Testis (tissue), 2 donors: ENCODE measurements at regions not wholly inside any gene's neighbourhood (a gene's known extent, or its start where the extent isn't known, plus 50 kb on each side); places are given as distances from the start of the nearest gene placed in this dataset.

Experiments used
- CTCF ChIP-seq, 3 experiments: fragments of 450-650 bp in 2 of 3; fragments of 200-600 bp in 1 of 3; sonication (generic) in 1 of 3; IDR thresholded peaks; one replicate each; pipeline ENCODE4 v1.5.1; 2016 to 2019; ENCODE audit warnings: antibody characterized with exemption in 3 of 3, mild to moderate bottlenecking in 2 of 3, moderate library complexity in 1 of 3
- POLR2A ChIP-seq: fragments of 450-650 bp; IDR thresholded peaks from one replicate; pipeline ENCODE4 v1.6.1; 2017; ENCODE audit warnings: antibody characterized with exemption, mild to moderate bottlenecking, moderate library complexity

DNA sequence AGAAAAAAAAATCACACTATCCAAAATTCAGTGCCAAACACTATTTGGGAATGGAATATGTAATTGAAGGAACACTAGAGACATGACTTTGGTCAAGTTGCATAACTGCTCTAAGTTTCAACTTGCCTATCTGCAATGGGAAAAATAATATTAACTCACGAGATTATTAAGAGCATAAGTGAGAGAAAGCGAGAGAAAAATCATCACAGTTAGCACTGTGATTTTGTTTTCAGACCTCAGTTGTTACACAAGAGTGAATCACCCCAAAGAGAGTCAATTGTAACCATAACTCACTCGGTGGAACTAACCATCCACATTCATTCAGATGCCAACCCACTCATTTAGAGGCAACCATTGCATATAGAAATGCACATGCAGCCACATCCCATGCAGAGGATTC lies 147.1 kb downstream of the NHLRC3 start:
- TF ChIP-seq POLR2A = no peak
- TF ChIP-seq CTCF (IDR thresholded peaks at IDR 0.05) = no peak
